ENCODE measurements at regions not wholly inside any gene's neighbourhood (a gene's known extent, or its start where the extent isn't known, plus 50 kb on each side); places are given as distances from the start of the nearest gene placed in this dataset.
"Not testable (repeated sequence)": the region's sequence is repeated elsewhere in the genome, so short reads cannot be mapped to it uniquely, and the experiment has no call there.

DNA sequence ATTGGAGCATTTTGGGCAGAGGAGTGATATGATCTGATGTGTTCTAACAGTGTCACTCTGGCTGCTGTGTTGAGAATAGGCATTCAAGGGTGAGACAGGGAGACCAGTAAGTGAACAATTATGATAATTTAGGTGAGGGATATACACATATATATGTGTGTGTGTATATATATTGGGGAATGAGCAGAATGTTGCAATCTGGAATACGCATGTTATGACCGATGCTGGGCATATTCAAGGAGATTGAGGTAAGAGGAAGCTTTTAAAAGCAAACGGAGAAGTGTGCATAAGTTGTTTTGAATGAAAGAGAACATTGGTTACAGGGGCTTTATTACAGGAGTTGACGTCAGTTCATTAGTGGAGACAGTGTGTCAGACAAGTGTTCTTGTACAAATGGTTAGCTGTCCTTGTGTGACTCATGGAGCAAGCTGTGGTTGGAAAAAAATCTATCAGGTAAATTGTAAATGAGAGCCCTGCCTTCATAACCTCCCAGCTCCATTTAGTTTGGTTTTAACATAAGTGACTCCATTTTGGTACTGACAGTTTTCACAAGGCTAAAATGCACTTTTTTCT lies 442.5 kb upstream of the LCORL start:
- no peak for DNase-seq (ENCODE audit: low read depth in 2 of 2)

GRCh38 chr4:18458465-18458864 lies 436.9 kb upstream of the LCORL start:
- no peak for DNase-seq (ENCODE audit: low read depth in 2 of 2)

DNA sequence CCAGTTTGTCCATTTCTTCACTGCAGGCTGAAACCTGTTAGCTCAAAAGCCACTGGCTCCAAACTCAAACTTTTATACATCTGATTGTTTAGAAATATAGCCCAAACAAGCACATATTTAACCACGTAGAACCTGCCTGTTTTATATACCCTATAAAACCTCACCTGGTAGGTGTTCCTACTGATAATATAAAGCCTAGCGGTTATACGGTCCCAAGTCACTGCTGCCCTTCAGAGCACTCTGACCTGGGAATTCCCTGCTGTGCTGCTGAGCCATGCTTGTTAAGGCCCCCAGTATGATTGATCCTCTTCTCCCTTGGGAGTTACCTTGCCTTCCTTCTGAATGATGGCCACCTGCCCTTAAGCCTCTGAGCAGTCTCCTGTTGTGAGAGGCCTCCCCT lies 432.8 kb upstream of the LCORL start:
- no peak for DNase-seq (ENCODE audit: low read depth in 2 of 2)

DNA sequence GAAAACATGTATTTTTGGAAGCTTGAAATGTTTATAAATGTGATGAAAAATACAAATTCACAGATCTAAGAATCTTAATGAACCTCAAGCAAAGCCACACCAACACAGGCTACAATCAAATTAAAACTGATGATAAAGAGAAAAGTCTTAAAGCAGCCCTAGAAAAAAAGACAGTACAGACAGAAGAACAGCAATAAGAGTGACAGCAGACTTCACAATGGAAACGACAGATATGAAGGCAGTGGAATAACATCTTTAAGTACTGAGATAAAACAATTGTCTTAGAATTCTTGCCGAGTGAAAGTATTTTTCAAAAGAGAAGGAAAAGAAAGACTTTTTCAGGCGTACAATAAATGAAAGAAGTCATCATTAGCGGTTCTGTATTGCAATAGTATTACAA lies 423.6 kb upstream of the LCORL start:
- DNase-seq (ENCODE audit: low read depth in 2 of 2) = no peak

DNA sequence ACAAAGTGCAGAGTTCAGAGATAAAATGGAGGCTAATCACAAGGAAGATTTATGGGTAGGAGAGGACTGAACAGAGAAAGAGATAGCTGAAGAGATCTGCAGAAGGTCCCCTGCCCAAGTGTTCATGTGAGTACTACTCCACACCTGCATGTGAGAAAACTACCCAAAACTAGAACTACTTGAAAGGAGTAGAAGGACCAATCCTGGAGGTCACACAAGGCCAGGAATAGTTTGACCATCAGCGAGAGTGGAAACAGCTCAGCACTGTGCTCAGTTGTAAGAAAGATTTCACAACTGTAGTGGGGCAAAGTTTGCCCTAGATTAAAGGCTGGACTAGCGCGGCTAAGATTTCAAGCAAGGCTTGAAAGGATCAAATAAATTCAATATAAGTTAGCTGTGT lies 422.7 kb upstream of the LCORL start:
- no peak for DNase-seq (ENCODE audit: low read depth in 2 of 2)

DNA sequence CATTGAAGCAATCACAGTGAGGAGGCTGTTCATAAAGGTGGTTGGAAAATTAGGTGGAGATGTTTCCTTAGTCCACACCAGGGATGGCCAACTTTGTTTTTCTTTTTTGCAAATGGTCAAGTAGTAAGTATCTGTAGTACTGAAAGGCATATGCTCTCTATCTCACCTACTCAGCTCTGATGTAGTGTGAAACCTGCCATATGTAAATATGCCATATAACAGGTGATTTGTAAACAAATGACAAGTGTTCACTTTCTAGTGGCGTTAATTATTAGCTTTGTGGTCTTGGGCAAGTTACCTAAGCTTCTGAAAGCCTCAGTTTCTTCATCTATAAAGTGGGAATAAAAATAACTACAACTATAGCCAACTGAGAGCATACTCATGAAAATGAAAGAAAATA lies 421.4 kb upstream of the LCORL start:
- DNase-seq (ENCODE audit: low read depth in 2 of 2) = no peak

DNA sequence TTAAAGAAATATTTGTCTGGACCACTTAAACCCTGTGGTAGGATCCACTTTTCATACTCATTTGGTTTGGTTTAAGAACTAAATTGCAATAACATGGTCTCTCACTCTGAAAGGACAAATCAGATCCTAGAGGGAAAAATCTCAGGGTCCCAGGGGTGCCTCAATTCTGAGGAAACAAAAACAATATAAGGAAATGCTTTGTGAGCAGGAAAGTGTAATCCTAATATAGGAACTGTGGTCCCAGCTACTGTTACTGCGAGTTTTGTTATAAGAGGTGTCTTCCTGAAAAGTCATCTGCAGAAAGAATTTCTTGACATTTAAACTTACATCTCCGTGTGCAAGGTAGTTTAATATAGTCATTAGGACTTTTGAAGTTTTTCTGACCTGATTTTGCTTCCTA lies 420.1 kb upstream of the LCORL start:
- DNase-seq (ENCODE audit: low read depth in 2 of 2) = no peak

DNA sequence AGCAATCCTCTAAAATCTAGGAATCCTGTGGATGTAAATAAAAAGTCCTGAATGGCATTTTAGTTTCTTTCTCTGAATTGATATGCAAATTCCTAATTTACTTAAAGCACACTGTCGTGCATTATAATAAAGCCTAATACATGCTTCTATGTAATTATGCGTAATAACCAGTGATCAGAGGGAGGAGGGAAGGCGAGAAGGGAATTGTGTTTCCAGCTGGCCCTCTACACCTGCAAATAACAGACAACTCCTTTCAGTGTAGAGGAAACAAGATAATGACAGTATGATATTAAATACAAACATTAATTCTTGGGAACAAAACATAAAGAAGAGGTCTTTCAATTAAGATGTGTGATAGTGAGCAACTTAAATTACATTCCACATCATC lies 419.6 kb upstream of the LCORL start:
- no peak for DNase-seq (ENCODE audit: low read depth in 2 of 2)

DNA sequence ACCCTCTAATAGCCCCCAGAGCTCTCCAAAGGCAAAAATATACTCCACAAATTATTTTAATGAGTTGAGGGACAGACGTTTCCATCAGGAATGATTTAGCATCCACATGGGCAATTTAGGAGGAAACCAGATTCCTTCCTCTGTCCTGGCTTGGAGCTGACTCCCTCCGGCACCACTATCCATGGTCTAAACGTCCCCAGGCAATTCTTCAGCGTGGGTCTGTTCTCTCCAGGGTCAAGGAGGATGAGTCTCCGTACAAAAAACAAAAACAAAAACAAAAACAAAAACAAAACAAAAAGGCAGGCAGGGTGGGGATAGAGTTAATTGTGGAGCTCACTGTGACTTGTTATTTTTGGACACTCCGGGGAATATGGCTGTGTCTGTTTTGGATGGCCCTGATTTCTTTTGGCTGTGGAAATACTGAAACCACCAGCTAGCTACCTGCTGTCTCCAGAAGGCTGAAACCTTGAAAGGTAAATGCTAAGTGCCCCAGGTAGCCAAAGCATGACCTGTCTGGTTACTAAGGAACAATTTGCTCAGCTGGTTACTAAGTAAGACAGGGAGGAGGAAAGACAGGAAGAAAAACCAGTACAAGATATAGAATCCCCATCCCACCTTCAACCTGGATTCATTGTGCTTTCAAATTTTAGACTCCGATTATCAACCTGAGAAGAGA lies 419.1 kb upstream of the LCORL start:
- no peak for DNase-seq (ENCODE audit: low read depth in 2 of 2)

DNA sequence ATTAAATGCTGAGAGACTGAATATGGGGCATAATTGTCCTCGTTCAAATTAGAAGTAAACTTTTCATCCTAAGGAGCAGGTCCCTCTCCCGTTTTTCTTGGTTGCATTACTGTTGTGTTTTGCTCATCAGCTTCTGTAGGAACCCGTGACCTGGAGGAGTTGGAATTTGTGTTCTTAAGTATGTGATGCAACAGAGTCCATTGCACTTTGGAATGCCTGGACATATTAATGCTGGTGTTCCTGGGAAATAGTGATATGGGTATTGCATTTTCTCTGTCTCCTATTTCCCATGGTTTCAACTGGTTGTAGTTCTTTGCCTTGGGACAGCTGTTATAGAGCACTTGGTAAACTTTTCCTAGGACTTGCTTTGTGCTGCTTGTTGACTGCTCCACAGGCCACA lies 417.8 kb upstream of the LCORL start:
- no peak for DNase-seq (ENCODE audit: low read depth in 2 of 2)

- no peak for DNase-seq (ENCODE audit: low read depth in 2 of 2)
These were observed 414.2 kb upstream of the LCORL start for GRCh38 chr4:18435781-18436180.

- DNase-seq (ENCODE audit: low read depth in 2 of 2) = no peak
These were observed 401.1 kb upstream of the LCORL start for GRCh38 chr4:18422685-18423084.

DNA sequence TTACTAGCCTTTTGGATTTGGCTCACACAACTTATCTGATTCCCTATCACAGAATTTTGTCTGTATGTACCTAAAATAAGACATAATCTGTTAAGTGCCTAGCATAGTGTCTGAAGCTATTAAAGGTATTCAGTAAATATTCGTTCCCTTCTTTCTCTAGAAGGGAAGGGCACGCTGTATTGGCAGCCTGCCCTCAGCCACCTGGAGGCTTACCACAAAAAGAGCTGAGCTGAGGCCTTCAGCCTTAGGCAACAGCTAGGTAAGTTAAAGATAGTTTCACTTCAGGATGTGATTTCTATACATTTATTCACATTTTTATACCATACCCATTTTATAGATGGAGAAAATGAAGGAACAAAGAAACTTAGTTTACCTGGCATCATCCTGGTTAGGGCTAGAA lies 400.0 kb upstream of the LCORL start:
- DNase-seq (ENCODE audit: low read depth in 2 of 2) = no peak

- no peak for DNase-seq (ENCODE audit: low read depth in 2 of 2)
These were observed 398.2 kb upstream of the LCORL start for GRCh38 chr4:18419780-18420179.

DNA sequence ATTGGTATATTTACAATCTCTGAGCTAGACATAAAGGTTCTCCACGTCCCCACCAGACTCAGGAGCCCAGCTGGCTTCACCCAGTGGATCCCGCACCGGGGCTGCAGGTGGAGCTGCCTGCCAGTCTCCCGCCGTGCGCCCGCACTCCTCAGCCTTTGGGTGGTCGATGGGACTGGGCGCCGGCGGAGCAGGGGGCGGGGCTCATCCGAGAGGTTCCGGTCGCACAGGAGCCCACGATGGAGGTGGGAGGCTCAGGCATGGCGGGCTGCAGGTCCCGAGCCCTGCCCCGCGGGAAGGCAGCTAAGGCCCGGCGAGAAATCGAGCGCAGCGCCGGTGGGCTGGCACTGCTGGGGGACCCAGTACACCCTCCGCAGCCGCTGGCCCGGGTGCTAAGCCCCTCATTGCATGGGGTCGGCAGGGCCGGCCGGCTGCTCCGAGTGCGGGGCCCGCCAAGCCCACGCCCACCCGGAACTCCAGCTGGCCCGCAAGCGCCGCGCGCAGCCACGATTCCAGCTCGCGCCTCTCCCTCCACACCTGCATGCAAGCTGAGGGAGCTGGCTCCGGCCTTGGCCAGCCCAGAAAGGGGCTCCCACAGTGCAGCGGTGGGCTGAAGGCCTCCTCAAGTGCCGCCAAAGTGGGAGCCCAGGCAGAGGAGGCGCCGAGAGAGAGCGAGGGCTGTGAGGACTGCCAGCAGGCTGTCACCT lies 396.8 kb upstream of the LCORL start:
- DNase-seq (ENCODE audit: low read depth in 2 of 2) = not testable (repeated sequence)

DNA sequence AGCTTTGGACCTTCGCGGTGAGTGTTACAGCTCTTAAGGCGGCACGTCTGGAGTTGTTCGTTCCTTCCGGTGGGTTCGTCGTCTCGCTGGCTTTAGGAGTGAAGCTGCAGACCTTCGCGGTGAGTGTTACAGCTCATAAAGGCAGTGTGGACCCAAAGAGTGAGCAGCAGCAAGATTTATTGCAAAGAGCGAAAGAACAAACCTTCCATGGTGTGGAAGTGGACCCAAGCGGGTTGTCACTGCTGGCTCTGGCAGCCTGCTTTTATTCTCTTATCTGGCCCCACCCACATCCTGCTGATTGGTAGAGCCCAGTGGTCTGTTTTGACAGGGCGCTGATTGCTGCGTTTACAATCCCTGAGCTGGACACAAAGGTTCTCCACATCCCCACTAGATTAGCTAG lies 396.1 kb upstream of the LCORL start:
- not testable (repeated sequence) for DNase-seq (ENCODE audit: low read depth in 2 of 2)

- no peak for DNase-seq (ENCODE audit: low read depth in 2 of 2)
These were observed 384.7 kb upstream of the LCORL start for GRCh38 chr4:18406264-18406663.

GRCh38 chr4:18405054-18405453 lies 383.5 kb upstream of the LCORL start:
- DNase-seq (ENCODE audit: low read depth in 2 of 2) = no peak

DNA sequence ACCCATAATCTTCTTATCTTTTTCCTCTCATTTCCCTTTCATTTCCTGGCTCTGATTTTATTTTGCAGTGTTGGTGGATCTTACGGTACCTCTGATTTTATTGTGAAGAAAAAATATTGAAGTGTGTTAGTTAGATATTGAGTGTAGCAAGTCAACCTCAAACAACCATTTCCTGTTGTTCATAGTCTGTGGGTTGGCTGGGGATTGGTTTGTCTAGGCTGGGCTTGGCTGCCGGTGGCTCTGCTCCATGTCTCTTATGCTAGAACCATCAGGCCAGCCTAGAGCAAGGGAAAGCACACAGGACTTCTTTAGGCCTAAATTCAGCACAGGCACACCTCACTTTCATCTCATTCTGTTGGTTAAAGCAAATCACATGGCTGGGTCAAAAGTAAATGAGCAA lies 383.1 kb upstream of the LCORL start:
- DNase-seq (ENCODE audit: low read depth in 2 of 2) = no peak

GRCh38 chr4:18403327-18403726 lies 381.8 kb upstream of the LCORL start:
- DNase-seq (ENCODE audit: low read depth in 2 of 2) = no peak

DNA sequence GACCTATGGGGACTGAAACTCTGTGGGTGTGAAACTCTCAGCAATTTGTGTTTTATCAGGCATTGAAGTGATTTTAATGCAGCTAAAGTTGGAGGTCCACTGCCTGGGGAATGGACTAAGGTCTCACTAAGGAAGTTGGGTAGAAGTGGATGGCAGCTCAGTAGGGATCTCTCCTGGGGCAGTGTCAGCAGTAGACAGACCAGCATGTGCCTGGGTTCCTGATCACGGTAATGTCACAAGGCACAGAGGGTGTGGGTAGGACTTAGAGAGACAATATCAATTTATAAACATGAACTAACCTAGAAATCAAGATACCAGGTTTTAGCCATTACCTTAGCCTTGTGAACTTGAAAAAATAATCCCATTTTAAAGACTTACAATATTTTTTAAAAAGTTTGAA lies 380.3 kb upstream of the LCORL start:
- no peak for DNase-seq (ENCODE audit: low read depth in 2 of 2)

- DNase-seq (ENCODE audit: low read depth in 2 of 2) = no peak
These were observed 379.9 kb upstream of the LCORL start for GRCh38 chr4:18401425-18401824.

DNA sequence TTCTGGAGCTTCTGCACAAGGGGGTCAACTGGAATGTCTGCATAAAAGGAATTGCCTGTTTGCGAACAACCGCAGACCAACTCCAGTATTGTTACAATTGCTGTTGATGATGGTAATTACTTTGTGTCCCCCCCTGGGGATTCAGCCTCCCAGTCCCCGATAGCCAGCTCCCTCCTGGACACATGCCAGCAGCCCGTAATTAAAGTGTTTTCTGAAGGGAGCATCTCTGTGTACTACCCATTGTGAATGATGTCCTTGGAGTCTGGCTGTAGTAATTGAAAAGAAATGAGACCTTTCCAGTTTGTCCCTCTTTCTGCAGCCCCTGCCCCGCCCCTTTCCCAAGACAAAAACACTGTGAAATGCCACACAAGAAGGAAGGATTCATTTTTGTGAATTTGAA lies 377.1 kb upstream of the LCORL start:
- no peak for DNase-seq (ENCODE audit: low read depth in 2 of 2)

Data from stimulated activated CD4-positive, alpha-beta T cell treated with anti-CD3 and anti-CD28 coated beads, Interleukin-4, amount 100 ng/mL, for 48 hours (primary cell).